ENCODE measurements at regions not wholly inside any gene's neighbourhood (a gene's known extent, or its start where the extent isn't known, plus 50 kb on each side); places are given as distances from the start of the nearest gene placed in this dataset.
A peak's percentile ranks its signal among the peaks of the same experiment; 100 is the strongest.

DNA sequence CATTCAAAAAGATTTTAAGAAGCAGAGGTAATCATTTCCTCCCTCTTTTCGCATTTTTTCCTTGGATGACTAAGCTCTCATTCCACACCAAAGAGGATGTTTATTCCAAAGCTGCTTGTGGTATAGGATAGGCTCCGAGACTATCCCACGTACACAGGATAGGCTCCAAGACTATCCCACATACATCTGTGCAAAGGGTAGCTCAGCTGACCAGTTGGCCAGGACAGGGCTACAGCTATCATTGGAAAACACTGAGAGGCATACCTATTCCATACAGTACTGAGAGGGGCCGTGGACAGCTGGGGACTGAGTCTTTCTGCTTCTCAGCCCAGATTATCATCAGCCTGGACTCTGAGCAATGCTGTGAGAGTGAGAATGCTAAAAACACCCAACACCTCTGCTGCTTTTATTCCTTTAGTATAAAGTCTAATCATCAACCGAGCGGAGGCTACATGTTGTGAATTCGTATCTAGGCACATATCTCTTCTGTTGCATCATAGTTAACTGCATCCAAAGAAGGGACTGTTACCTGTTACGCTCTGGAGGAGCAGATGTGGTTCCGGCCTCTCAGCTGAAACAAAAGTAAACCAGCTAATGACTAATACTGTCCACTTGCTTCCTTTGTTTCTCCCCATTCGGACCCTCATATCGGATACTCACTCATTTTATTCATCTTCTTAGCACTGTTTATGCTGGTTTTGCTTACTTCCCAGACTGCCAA, 141.0 kb downstream of the TNFSF18 start:
- no peak overlapping the region for H3K27ac Mint-ChIP-seq
- H3K36me3 Mint-ChIP-seq (ENCODE audit: low read depth) = peaks cover 4% of the 10 kb centered on the region
- no peak overlapping the region for H3K4me3 Mint-ChIP-seq
- H3K27me3 Mint-ChIP-seq (ENCODE audit: low read depth) = peaks cover 17% of the 10 kb centered on the region
- H3K4me1 Mint-ChIP-seq (ENCODE audit: low read depth) = peaks cover 15% of the 10 kb centered on the region
- peaks cover 32% of the 10 kb centered on the region for H3K9me3 Mint-ChIP-seq

DNA sequence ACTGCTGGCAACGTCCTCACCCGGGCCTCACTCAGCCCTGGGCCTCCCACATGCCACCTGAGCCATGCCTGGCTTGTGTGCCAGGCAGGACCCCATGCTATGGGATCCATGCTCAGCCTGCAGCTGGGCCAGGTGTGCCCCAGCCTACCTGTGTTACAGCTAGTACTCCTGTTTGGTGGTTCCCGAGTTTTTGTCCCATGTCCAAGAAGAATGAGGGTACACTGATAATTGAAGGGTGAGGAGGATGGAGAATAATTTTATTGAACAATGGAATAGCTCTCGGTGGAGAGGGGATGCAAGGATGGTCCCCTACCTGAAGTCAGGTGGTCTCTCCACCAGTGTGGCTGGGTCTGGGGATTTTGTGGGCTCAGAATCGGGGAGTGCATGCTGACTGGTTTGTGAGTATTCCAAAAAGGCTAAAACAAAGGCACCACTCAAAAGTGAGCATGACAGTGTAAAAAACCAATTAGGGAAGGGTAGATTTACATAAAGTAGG, 137.9 kb downstream of the TNFSF18 start:
- Mint-ChIP-seq H3K4me1 (ENCODE audit: low read depth) (no peaks in the 10 kb centered on the region), H3K4me3 (no peak overlapping the region)

DNA sequence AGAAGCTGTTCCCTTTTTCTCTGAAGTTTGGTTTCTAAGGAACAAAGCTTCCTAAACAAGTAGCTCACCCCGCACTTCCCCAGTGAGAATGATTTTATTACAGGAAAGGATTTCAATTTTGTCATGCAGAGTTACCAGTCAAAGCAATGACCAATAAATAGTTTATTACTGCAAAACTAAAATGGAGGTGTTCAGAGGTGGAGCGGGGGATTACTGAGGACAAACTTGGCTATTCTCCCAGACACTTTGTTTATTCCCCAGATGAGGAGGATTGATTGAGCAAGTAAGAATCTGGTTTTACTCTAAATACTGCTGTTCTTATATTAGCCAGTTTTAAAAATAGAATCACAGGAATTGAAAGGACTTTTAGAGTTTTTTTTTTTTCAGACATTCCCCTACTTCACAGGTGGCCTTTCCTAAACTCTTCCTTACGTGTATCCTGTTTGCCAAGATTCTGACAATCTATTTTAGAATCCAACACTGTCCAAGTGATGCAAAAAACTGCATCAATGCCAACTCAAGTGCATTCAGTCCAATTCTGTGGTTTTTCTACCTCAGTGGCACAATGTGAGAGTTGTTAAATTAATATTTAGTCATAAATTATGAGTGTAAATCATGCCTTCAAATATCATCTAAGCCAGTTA, 136.1 kb downstream of the TNFSF18 start:
- Mint-ChIP-seq H3K27ac (no peak overlapping the region), H3K9me3 (peaks cover 19% of the 10 kb centered on the region), H3K27me3 (ENCODE audit: low read depth) (peaks cover 17% of the 10 kb centered on the region), H3K4me3 (no peak overlapping the region), H3K36me3 (ENCODE audit: low read depth) (peaks cover 4% of the 10 kb centered on the region), H3K4me1 (ENCODE audit: low read depth) (no peaks in the 10 kb centered on the region)

More for the DNA sequence above, 137.9 kb downstream of the TNFSF18 start:
- Mint-ChIP-seq H3K27ac (no peak overlapping the region), H3K9me3 (peaks cover 31% of the 10 kb centered on the region), H3K27me3 (ENCODE audit: low read depth) (peaks cover 17% of the 10 kb centered on the region), H3K36me3 (ENCODE audit: low read depth) (peaks cover 4% of the 10 kb centered on the region)

DNA sequence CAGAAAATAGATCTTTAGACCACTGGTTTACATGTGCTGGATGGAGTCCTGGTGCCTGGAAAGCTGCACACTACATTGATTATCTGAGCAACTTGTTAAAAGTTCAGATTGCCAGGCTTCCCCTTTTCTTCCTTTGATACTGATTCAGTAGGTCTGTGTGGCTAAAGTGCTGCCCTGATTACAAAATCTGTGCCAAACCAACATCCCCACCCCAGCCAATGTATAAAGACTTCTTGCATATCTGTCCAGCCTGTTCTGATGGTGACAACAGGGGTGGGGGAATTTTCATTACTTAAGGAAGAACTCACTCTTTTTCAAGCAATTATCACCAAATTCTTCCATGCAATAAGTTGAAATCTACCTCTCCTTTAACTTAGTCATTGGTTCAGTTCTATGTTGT, 135.5 kb downstream of the TNFSF18 start:
- no peaks in the 10 kb centered on the region for H3K4me1 Mint-ChIP-seq (ENCODE audit: low read depth)
- no peak overlapping the region for H3K27ac Mint-ChIP-seq

DNA sequence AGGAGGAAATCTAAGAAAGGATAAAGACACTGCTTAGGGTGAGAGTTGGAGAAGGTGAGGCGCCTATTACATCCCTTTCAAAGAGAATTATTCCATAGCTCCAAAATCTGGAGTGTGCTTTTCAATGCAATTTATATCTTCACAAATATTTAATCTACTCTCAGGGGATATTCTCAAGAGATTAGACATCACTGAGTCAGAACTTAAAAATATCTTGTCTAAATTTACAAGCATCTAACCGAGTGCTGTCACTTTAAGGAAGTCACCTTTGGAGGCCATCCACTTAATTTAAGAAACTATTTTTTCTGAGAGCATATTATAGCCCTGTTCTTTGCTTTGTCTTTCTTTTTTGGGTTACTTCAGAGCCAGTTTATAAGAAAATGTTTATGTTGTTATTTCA, 134.6 kb downstream of the TNFSF18 start:
- peaks cover 17% of the 10 kb centered on the region for H3K27me3 Mint-ChIP-seq (ENCODE audit: low read depth)
- H3K36me3 Mint-ChIP-seq (ENCODE audit: low read depth) = peaks cover 4% of the 10 kb centered on the region
- H3K27ac Mint-ChIP-seq = no peak overlapping the region
- peaks cover 19% of the 10 kb centered on the region for H3K9me3 Mint-ChIP-seq
- no peaks in the 10 kb centered on the region for H3K4me1 Mint-ChIP-seq (ENCODE audit: low read depth)
- H3K4me3 Mint-ChIP-seq = no peak overlapping the region

More for the DNA sequence above, 135.5 kb downstream of the TNFSF18 start:
- Mint-ChIP-seq H3K4me3 (no peak overlapping the region), H3K27me3 (ENCODE audit: low read depth) (peaks cover 17% of the 10 kb centered on the region), H3K36me3 (ENCODE audit: low read depth) (peaks cover 4% of the 10 kb centered on the region), H3K9me3 (peaks cover 19% of the 10 kb centered on the region)

DNA sequence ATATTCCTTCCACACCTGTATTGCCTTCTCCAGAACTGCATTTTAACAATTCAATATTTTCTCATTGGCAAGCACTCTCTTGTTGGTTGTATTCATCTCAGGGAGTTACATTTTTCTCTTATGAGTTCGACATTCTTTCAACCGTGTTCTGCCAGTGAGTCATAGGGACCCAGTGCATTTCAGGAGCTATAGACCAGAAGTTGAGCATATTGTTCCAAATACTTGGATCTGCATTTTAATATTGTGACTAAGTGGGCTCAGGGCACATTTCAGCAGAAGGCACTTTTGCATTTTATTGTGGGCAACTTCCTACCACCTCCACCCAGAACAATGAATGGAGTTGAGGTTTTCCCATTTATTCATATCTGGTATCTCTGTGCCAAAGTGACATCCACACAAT, 132.8 kb downstream of the TNFSF18 start:
- H3K9me3 Mint-ChIP-seq = peaks cover 12% of the 10 kb centered on the region
- no peak overlapping the region for H3K27ac Mint-ChIP-seq
- peaks cover 15% of the 10 kb centered on the region for H3K27me3 Mint-ChIP-seq (ENCODE audit: low read depth)

DNA sequence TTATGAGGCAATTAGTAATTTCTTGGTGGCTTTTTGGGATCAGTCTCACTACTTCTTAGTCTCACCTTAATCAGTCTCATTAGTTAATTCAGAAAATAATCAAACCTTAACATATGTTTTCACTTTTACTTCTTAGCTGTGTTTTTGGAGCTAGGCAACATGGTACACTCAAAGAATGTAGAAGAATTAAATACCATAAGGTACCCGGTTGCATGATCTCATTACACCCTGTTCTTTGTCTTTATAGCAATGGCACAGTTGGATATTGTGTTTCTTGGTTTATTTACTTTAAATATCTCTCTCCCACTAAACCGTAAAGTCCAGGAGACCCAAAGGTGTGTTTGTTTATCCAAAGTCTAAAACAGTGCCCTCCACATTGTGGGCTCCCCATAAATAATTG, 132.3 kb downstream of the TNFSF18 start:
- Mint-ChIP-seq H3K4me3 (no peak overlapping the region), H3K27ac (no peak overlapping the region), H3K4me1 (ENCODE audit: low read depth) (no peaks in the 10 kb centered on the region), H3K36me3 (ENCODE audit: low read depth) (peaks cover 2% of the 10 kb centered on the region), H3K9me3 (peaks cover 7% of the 10 kb centered on the region), H3K27me3 (ENCODE audit: low read depth) (peaks cover 10% of the 10 kb centered on the region)

More for the DNA sequence above, 132.8 kb downstream of the TNFSF18 start:
- H3K36me3 Mint-ChIP-seq (ENCODE audit: low read depth) = peaks cover 4% of the 10 kb centered on the region
- no peaks in the 10 kb centered on the region for H3K4me1 Mint-ChIP-seq (ENCODE audit: low read depth)
- H3K4me3 Mint-ChIP-seq = no peak overlapping the region

DNA sequence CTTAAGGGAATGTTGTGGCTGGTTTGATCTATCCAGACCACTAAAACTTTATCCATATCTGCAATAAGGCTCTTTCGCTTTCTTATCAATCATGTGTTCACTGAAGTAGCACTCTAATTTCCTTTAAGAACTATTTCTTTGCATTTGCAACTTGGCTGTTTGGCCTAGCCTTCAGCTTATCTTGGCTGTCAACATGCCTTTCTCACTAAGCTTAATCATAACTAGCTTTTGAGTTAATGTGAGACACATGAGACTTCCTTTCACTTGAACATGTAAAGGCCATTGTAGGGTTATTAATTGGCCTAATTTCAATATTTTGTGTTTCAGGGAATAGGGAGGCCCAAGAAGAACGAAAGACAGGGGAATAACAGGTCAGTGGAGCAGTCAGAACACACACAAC, 124.7 kb downstream of the TNFSF18 start:
- Mint-ChIP-seq H3K4me1 (ENCODE audit: low read depth) (no peaks in the 10 kb centered on the region), H3K27me3 (ENCODE audit: low read depth) (peaks cover 8% of the 10 kb centered on the region), H3K27ac (no peak overlapping the region), H3K4me3 (no peak overlapping the region), H3K36me3 (ENCODE audit: low read depth) (no peaks in the 10 kb centered on the region), H3K9me3 (no peaks in the 10 kb centered on the region)

DNA sequence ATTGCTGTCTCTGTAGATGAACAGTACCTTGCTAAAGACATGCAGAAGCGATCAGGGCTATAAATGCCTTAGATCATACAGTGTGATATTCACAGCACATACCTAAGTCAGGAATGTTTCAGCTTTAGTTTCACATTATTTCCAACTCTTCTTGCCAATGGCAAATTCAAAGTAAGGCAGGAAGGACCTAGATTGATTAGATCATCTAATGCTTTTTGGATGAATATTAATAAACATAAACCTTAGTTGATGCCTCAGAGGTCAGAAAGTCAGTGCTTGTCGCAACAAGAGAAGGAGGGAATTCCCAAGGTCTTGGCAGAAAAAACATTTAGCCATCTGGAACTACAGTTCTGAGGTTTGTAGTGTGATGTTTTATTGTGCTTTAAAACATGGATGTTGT, 122.3 kb downstream of the TNFSF18 start:
- no peak overlapping the region for H3K4me3 Mint-ChIP-seq
- no peak overlapping the region for H3K27ac Mint-ChIP-seq
- H3K4me1 Mint-ChIP-seq (ENCODE audit: low read depth) = peaks cover 4% of the 10 kb centered on the region
- peaks cover 8% of the 10 kb centered on the region for H3K27me3 Mint-ChIP-seq (ENCODE audit: low read depth)
- peaks cover 2% of the 10 kb centered on the region for H3K36me3 Mint-ChIP-seq (ENCODE audit: low read depth)
- no peaks in the 10 kb centered on the region for H3K9me3 Mint-ChIP-seq

DNA sequence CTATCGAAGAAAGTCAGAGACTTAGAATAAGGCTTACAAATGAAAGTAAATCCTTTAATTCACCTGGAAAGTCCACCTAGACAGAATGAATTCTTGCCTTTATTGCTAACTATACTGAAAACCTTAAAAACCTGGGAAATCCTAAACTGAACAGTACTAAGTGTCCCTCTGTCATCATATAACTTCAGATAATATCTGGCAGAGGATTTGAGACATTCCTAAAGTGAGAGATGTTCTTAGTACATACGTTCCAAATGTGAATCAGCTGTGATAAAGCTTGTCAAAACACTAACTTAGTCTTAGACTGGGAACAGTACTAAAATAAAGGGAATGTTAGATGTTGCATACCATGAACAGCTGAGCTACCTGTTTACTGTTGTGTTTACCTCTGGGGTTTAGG, 121.7 kb downstream of the TNFSF18 start:
- Mint-ChIP-seq H3K27ac (no peak overlapping the region), H3K4me3 (no peak overlapping the region), H3K27me3 (ENCODE audit: low read depth) (peaks cover 8% of the 10 kb centered on the region), H3K9me3 (no peaks in the 10 kb centered on the region), H3K36me3 (ENCODE audit: low read depth) (peaks cover 2% of the 10 kb centered on the region), H3K4me1 (ENCODE audit: low read depth) (peaks cover 8% of the 10 kb centered on the region)

DNA sequence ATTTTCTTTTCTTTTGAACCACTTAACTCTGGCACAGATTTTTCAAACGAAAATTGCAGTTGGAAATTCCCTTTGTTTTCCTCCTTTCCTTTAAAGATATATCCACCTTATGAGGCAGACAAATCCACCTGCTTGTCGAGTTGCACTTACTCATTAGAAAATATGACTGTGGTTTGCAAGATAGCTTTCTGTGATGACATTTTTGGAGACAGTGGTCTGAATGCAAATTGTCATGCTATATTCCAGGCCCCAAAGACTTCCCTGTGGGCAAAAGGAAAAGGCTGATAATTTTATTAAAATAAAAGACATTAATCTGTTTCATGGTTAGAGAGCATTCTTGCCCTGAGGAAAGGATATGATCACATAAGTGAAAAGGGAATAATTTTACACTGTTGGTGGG, 120.6 kb downstream of the TNFSF18 start:
- H3K9me3 Mint-ChIP-seq = no peaks in the 10 kb centered on the region
- no peak overlapping the region for H3K27ac Mint-ChIP-seq
- H3K4me1 Mint-ChIP-seq (ENCODE audit: low read depth) = peaks cover 13% of the 10 kb centered on the region
- peaks cover 2% of the 10 kb centered on the region for H3K36me3 Mint-ChIP-seq (ENCODE audit: low read depth)
- H3K4me3 Mint-ChIP-seq = no peak overlapping the region
- peaks cover 4% of the 10 kb centered on the region for H3K27me3 Mint-ChIP-seq (ENCODE audit: low read depth)

DNA sequence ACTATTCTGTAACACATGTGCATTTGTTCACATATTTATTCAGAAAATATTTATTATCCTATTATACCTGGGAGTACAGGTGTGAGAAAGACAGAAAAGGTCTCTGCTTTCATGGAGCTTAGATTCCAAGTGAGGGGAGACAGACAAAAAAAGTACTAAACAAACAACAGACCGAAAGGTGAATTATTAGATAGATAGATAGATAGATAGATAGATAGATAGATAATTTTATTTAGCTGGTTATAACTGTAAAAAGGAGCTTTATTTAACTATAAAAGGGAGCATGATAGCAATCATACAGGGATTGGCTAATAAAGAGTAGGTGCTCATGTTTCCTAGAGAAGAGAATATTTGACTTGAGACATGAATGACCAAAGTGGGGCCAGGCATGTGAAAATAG, 119.4 kb downstream of the TNFSF18 start:
- peaks cover 13% of the 10 kb centered on the region for H3K4me1 Mint-ChIP-seq (ENCODE audit: low read depth)
- H3K9me3 Mint-ChIP-seq = no peaks in the 10 kb centered on the region
- no peak overlapping the region for H3K27ac Mint-ChIP-seq
- H3K27me3 Mint-ChIP-seq (ENCODE audit: low read depth) = peaks cover 3% of the 10 kb centered on the region
- H3K36me3 Mint-ChIP-seq (ENCODE audit: low read depth) = peaks cover 2% of the 10 kb centered on the region
- no peak overlapping the region for H3K4me3 Mint-ChIP-seq

DNA sequence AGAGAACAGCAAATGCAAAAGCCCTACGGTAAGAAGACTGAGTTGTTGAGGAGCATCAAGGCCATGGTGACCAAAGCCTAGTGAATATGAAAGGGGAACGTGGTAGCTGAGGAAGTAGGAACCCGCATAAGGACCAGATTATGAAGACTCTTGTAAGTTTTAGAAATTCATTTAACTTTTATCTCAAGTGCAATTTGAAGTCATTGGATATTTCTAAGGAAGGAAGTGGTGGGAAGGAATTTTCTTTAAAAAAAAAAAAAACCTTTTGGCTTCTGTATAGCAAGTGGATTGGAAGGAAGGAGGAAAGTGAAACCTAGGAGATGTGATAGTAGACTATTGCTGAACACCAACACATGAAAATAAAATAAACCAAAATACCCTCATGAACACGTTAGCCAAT, 119.0 kb downstream of the TNFSF18 start:
- H3K36me3 Mint-ChIP-seq (ENCODE audit: low read depth) = peaks cover 2% of the 10 kb centered on the region
- peaks cover 3% of the 10 kb centered on the region for H3K27me3 Mint-ChIP-seq (ENCODE audit: low read depth)
- no peak overlapping the region for H3K4me3 Mint-ChIP-seq
- no peak overlapping the region for H3K27ac Mint-ChIP-seq
- peaks cover 13% of the 10 kb centered on the region for H3K4me1 Mint-ChIP-seq (ENCODE audit: low read depth)
- H3K9me3 Mint-ChIP-seq = no peaks in the 10 kb centered on the region

DNA sequence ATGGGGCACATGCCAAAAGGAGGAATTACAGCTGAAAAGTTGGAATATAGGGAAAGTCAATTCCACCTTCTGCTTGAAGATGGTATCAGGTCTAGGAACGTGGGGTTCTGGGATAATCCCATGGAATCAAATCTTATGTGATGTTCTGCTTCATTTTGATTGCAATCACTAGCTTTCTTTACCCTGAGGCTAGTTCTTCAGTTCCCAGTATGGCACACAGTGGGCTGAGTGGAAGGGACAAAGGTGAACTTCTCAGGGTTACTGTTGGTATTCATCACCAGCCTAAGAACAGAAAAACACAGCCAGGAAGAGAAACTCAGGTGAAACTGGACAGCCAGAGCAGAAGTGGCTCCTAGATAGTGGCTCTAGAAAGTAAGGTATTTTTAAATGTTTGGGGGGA, 117.8 kb downstream of the TNFSF18 start:
- Mint-ChIP-seq H3K4me1 (ENCODE audit: low read depth) (peaks cover 13% of the 10 kb centered on the region), H3K27me3 (ENCODE audit: low read depth) (peaks cover 3% of the 10 kb centered on the region), H3K27ac (no peak overlapping the region), H3K36me3 (ENCODE audit: low read depth) (peaks cover 2% of the 10 kb centered on the region), H3K9me3 (no peaks in the 10 kb centered on the region), H3K4me3 (no peak overlapping the region)

DNA sequence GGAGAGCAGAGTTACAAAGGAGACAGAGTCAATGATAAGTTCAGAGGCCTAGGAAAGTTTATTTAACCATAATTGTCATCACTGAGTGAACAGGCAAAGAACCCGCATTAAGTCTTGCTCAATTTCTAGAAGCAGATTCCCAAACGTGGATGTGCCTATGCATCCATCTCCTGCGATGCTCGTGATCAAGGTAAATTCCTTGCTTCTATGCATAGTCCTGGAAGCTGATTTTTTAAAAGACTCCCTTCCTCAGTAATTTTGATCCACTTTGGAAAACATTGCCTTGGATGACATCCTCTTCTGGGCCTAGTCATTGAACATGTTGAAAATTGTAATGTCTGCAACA, 116.4 kb downstream of the TNFSF18 start:
- Mint-ChIP-seq H3K4me3 (no peak overlapping the region), H3K27me3 (ENCODE audit: low read depth) (peaks cover 3% of the 10 kb centered on the region), H3K27ac (peak overlapping the region; percentile 64), H3K4me1 (ENCODE audit: low read depth) (peaks cover 13% of the 10 kb centered on the region), H3K9me3 (no peaks in the 10 kb centered on the region), H3K36me3 (ENCODE audit: low read depth) (peaks cover 2% of the 10 kb centered on the region)
